ENCODE measurements at regions not wholly inside any gene's neighbourhood (a gene's known extent, or its start where the extent isn't known, plus 50 kb on each side); places are given as distances from the start of the nearest gene placed in this dataset.
A peak's percentile ranks its signal among the peaks of the same experiment; 100 is the strongest.

DNA sequence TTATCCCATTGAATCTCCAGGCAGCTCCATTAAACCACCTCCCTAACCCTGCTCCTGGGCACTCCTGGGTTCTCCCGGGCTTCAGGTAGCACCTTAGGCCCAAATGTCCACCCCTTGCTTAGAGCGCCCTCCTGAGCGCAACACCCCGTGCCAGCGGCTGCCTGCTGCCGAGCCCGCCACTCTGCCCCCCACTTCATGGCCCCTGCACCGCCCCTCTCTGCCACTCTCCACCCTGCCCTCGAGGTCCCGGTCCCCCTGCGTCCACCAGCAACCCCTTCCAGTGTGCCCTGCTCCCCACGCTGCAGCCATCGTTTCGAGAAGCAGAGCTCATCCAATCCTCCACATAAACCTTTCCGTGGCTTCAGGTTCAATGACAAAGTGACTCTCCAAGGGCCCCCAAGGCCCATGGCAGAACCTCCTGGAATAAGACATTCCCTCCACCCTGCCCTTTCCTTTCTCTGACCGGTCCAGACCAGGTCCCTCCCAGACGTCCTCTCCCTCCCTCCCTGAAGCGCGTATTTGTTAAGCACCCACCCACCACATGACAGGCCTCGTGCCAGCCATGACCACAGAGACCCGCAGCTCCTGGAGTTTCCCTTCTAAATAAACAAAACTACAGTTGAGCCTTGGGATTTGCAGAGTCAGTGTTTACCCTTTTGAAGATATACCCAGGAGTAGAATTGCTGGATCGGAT lies 66.6 kb downstream of the ARHGEF18 start (continued):
- TF ChIP-seq KLF12 (CRISPR knock-in tag; IDR thresholded peaks at IDR 0.05; ENCODE audit: borderline replicate concordance) (no peak), MBNL3 (CRISPR knock-in tag; conservative IDR thresholded peaks at IDR 0.05) (no peak), MTA1 (CRISPR knock-in tag; IDR thresholded peaks at IDR 0.05; ENCODE audit: borderline replicate concordance) (0 out of 2 replicates have a peak, but pooled peaks have one; percentile 40), ZNF34 (CRISPR knock-in tag; IDR thresholded peaks at IDR 0.05; ENCODE audit: borderline replicate concordance) (no peak), SNRNP70 (IDR thresholded peaks at IDR 0.05; ENCODE audit: low read depth, low read length) (no peak), MAFK (conservative IDR thresholded peaks at IDR 0.05 in 1 of 2, IDR thresholded peaks at IDR 0.05 in 1 of 2; ENCODE audit: low read length in 2 of 2) (0 out of 4 replicates have a peak, but pooled peaks of 1 of the 2 experiments have one; percentile 9), BHLHE40 (IDR thresholded peaks at IDR 0.05; ENCODE audit: low read length) (peak; percentile 45), ZMYM3 (CRISPR knock-in tag; IDR thresholded peaks at IDR 0.05) (no peak), HNF4G (IDR thresholded peaks at IDR 0.05; ENCODE audit: borderline replicate concordance, low read depth, low read length) (no peak), HNF4G (CRISPR knock-in tag; IDR thresholded peaks at IDR 0.05; ENCODE audit: borderline replicate concordance, low read depth) (no peak), ZNF652 (CRISPR knock-in tag; IDR thresholded peaks at IDR 0.05; ENCODE audit: borderline replicate concordance, low read depth) (no peak), SSRP1 (CRISPR knock-in tag; IDR thresholded peaks at IDR 0.05) (no peak), TEAD3 (CRISPR knock-in tag; optimal IDR thresholded peaks at IDR 0.05; ENCODE audit: borderline replicate concordance) (peak; percentile 42), ZNF160 (CRISPR knock-in tag; IDR thresholded peaks at IDR 0.05) (no peak), ZNF496 (CRISPR knock-in tag; IDR thresholded peaks at IDR 0.05; ENCODE audit: insufficient replicate concordance) (no peak), TBX2 (CRISPR knock-in tag; IDR thresholded peaks at IDR 0.05; ENCODE audit: borderline replicate concordance) (0 out of 2 replicates have a peak, but pooled peaks have one; percentile 41), ZNF766 (CRISPR knock-in tag; IDR thresholded peaks at IDR 0.05; ENCODE audit: borderline replicate concordance) (no peak)
- TF ChIP-seq, protein P1, sequence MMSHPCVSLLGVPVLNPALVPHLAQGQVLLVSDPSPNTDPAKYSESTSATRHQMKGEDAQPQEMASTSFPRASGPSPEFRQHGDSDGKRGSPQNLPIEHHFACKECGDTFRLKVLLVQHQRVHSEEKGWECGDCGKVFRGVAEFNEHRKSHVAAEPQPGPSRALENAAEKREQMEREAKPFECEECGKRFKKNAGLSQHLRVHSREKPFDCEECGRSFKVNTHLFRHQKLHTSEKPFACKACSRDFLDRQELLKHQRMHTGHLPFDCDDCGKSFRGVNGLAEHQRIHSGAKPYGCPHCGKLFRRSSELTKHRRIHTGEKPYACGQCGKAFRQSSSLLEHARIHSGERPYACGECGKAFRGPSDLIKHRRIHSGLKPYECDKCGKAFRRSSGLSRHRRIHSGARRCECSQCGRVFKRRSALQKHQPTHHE (CRISPR knock-in tag; IDR thresholded peaks at IDR 0.05; ENCODE audit: borderline replicate concordance), result no peak
- TF ChIP-seq, protein P2, sequence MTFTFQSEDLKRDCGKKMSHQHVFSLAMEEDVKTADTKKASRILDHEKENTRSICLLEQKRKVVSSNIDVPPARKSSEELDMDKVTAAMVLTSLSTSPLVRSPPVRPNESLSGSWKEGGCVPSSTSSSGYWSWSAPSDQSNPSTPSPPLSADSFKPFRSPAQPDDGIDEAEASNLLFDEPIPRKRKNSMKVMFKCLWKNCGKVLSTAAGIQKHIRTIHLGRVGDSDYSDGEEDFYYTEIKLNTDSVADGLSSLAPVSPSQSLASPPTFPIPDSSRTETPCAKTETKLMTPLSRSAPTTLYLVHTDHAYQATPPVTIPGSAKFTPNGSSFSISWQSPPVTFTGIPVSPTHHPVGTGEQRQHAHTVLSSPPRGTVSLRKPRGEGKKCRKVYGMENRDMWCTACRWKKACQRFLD (CRISPR knock-in tag; IDR thresholded peaks at IDR 0.05; ENCODE audit: borderline replicate concordance), result no peak
- TF ChIP-seq, protein P3, sequence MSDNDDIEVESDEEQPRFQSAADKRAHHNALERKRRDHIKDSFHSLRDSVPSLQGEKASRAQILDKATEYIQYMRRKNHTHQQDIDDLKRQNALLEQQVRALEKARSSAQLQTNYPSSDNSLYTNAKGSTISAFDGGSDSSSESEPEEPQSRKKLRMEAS (IDR thresholded peaks at IDR 0.05), result peak; percentile 74
- TF ChIP-seq, protein P4, sequence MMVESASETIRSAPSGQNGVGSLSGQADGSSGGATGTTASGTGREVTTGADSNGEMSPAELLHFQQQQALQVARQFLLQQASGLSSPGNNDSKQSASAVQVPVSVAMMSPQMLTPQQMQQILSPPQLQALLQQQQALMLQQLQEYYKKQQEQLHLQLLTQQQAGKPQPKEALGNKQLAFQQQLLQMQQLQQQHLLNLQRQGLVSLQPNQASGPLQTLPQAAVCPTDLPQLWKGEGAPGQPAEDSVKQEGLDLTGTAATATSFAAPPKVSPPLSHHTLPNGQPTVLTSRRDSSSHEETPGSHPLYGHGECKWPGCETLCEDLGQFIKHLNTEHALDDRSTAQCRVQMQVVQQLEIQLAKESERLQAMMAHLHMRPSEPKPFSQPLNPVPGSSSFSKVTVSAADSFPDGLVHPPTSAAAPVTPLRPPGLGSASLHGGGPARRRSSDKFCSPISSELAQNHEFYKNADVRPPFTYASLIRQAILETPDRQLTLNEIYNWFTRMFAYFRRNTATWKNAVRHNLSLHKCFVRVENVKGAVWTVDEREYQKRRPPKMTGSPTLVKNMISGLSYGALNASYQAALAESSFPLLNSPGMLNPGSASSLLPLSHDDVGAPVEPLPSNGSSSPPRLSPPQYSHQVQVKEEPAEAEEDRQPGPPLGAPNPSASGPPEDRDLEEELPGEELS (CRISPR knock-in tag; IDR thresholded peaks at IDR 0.05), result peak; percentile 42
- TF ChIP-seq, protein P5, sequence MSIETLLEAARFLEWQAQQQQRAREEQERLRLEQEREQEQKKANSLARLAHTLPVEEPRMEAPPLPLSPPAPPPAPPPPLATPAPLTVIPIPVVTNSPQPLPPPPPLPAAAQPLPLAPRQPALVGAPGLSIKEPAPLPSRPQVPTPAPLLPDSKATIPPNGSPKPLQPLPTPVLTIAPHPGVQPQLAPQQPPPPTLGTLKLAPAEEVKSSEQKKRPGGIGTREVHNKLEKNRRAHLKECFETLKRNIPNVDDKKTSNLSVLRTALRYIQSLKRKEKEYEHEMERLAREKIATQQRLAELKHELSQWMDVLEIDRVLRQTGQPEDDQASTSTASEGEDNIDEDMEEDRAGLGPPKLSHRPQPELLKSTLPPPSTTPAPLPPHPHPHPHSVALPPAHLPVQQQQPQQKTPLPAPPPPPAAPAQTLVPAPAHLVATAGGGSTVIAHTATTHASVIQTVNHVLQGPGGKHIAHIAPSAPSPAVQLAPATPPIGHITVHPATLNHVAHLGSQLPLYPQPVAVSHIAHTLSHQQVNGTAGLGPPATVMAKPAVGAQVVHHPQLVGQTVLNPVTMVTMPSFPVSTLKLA (IDR thresholded peaks at IDR 0.05), result peak; percentile 35; the same call in 1 of the 2 replicates
- TF ChIP-seq, protein P6, sequence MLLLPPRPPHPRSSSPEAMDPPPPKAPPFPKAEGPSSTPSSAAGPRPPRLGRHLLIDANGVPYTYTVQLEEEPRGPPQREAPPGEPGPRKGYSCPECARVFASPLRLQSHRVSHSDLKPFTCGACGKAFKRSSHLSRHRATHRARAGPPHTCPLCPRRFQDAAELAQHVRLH (CRISPR knock-in tag; IDR thresholded peaks at IDR 0.05; ENCODE audit: borderline replicate concordance, low read depth), result 0 out of 2 replicates have a peak, but pooled peaks have one; percentile 32

Data from HepG2 (cell line).